ENCODE measurements at regions not wholly inside any gene's neighbourhood (a gene's known extent, or its start where the extent isn't known, plus 50 kb on each side); places are given as distances from the start of the nearest gene placed in this dataset.

DNA sequence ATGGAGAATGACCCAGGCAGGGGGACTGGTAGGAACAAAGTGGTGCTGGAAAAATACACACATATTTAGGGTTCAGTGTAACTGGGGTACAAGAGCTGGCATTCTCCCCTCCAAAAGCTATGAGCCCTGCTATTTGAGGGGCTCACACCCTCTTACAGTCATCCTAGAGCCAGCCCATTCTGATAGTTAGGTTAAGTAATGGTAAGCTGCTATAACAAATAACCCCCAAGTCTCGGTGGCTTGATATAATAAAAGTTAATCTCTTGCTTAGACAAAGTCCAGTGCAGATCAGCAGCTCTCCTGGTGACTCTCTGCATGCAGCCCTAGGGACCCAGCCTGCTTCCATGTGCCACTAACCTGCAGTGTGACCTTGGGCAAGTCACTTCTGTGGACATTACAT lies 234.9 kb upstream of the HES1 start:
- no peak overlapping the region for H3K4me3 ChIP-seq (ENCODE audit: control insufficient read depth, low read depth, low read length)
- DNase-seq (ENCODE audit: low read depth): no peak
- TF ChIP-seq, protein P1, sequence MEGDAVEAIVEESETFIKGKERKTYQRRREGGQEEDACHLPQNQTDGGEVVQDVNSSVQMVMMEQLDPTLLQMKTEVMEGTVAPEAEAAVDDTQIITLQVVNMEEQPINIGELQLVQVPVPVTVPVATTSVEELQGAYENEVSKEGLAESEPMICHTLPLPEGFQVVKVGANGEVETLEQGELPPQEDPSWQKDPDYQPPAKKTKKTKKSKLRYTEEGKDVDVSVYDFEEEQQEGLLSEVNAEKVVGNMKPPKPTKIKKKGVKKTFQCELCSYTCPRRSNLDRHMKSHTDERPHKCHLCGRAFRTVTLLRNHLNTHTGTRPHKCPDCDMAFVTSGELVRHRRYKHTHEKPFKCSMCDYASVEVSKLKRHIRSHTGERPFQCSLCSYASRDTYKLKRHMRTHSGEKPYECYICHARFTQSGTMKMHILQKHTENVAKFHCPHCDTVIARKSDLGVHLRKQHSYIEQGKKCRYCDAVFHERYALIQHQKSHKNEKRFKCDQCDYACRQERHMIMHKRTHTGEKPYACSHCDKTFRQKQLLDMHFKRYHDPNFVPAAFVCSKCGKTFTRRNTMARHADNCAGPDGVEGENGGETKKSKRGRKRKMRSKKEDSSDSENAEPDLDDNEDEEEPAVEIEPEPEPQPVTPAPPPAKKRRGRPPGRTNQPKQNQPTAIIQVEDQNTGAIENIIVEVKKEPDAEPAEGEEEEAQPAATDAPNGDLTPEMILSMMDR (IDR thresholded peaks at IDR 0.05; ENCODE audit: control insufficient read depth, insufficient read depth, low read depth, low read length, missing control alignments): no peak

DNA sequence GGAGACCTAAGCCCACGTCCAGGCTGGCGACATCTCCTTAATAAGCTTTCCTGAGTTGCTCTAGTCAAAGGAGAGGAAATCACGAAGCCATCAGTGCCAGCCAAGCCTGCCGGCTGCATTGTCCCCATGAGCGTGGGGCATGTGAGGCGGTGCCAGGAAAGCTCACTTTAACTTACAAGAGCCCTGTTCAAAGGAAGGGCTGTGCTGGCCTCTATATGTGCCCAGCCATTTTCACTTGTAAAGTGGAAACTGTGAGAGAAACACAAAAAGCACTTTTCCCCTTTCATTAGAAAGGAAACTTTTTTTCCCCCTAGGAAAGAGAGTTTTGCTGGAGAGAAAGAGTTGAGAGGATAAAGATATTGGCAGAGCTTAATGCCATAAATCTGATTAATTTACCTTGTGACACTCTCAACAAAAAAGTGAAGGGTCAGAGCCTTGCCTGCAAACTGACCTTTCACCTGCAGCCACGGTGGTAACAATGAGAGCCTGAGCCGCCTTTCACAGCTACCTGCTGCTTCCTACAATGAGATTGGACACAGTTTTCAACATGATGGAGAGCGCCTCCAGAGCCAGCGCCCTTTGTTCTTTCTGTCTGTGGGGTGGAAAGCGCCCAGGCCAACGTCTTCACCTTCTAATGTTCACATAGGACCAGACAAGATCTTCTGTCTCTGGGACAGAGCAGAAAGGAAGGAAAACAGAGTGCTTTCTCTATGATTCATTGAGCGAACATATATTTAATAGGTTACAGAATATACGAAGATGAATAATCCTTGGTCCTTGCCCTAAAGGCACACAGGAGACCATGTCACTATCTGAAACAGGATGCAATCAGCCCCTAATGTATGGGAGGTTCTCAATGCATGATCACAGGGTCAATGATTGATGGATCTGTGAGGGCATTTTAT lies 233.1 kb upstream of the HES1 start:
- H3K4me3 ChIP-seq (ENCODE audit: control insufficient read depth, low read depth, low read length): no peak overlapping the region
- DNase-seq (ENCODE audit: low read depth): no peak
- TF ChIP-seq, protein P1 (IDR thresholded peaks at IDR 0.05; ENCODE audit: control insufficient read depth, insufficient read depth, low read depth, low read length, missing control alignments): no peak

DNA sequence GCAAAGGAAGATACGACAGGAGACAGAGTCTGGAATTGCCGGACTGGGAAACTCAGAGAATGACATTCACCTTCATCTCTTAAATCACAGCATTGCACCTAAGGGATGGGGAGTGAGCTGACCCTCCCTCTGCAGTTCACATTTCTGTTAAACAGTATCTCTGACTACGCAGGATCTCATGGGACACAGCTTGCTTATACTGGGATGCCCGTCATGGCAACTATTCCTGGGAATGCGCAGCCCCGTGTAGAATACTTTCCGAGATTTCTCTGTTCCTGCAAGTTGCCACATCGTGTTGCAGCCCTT lies 232.5 kb upstream of the HES1 start:
- TF ChIP-seq, protein P1 (IDR thresholded peaks at IDR 0.05; ENCODE audit: control insufficient read depth, insufficient read depth, low read depth, low read length, missing control alignments): no peak
- no peak for DNase-seq (ENCODE audit: low read depth)
- H3K4me3 ChIP-seq (ENCODE audit: control insufficient read depth, low read depth, low read length): no peak overlapping the region

DNA sequence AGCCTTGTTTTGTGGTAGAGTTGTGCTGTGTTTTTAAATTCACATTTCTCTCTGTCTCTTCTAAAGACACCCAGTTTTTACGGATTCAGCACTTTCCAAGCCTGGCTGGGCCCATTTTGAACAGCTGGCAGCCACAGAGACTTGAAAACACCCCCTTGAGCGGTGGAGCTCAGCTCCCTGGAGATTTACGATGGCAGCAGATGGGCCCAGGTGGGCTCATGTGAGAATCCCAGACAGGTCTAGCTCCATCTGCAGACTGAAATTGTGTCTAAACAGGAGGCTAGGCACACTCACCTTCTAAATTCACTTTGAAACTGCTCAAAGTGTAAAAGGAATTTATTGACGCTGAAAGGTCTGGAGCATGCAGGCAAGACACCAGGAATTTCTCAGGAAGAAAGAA lies 232.0 kb upstream of the HES1 start:
- TF ChIP-seq, protein P1 (IDR thresholded peaks at IDR 0.05; ENCODE audit: control insufficient read depth, insufficient read depth, low read depth, low read length, missing control alignments): no peak

DNA sequence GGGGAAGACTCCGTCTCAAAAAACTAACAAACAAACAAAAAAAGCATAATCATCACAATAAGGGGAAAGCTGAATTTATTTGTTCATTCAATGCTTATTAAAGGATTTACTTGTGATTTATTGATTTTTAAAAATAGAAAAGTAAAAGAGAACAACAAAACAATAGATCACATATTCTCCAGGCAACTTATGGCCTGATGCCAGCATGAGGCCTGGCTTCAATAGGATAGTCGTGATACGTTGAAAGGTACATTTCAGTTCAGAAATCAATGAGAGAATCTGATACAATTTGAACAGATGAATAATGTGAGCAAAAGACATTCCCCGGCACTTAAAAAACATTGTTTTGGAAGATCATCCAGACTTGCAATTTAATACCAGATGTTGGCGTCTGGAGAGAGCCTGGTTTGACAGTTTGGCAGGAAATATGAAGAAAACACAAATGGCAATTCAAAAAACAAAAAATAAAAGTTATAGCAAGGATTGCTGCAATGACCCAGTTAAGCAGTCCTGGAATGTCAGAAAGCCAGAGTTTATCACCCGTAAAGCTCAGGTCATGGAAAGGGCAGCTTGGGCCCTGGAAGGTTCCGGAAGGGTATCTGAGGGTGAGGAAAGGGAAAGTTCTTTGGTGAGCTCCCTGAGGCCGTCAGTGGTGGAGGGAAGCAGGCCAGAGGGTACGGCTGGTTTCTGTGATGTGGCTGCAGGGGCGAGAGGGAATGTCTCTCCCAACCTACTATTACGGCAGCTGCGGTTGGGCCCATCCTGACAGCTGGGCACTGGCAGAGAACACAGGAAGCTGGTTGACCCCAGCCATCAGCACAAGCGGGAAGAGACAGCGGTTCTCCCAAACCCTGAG lies 230.2 kb upstream of the HES1 start:
- TF ChIP-seq, protein P1 (IDR thresholded peaks at IDR 0.05; ENCODE audit: control insufficient read depth, insufficient read depth, low read depth, low read length, missing control alignments): no peak
- no peak overlapping the region for H3K4me3 ChIP-seq (ENCODE audit: control insufficient read depth, low read depth, low read length)
- no peak for DNase-seq (ENCODE audit: low read depth)

More for the DNA sequence above, 232.0 kb upstream of the HES1 start:
- DNase-seq (ENCODE audit: low read depth): no peak
- H3K4me3 ChIP-seq (ENCODE audit: control insufficient read depth, low read depth, low read length): no peak overlapping the region

DNA sequence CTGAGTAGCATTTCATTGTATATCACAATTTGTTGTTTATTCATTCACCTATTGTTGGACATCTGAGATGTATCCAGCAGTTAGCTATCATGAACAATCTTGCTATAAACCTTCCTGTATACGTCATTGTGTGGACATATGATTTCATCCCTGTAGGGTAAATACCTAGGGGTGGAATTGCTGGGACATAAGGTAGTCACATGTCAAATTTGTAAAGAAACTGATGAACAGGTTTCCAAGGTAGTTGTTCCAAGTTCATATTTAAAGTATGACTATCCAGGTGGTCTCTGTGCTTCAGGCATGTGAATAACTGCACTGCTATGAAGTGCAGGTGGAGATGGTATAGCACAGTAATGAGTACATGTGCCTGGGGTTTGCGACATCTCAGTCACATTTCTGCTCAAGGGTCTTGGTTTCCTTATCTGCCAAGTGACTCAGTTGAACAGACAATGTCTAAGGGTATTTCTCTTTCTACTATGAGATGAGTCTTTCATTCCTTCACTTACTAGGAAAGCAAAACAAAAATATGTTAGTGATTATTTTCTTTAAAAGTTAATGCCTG lies 229.0 kb upstream of the HES1 start:
- TF ChIP-seq, protein P1 (IDR thresholded peaks at IDR 0.05; ENCODE audit: control insufficient read depth, insufficient read depth, low read depth, low read length, missing control alignments): no peak
- no peak for DNase-seq (ENCODE audit: low read depth)
- H3K4me3 ChIP-seq (ENCODE audit: control insufficient read depth, low read depth, low read length): no peak overlapping the region
